ENCODE measurements at regions not wholly inside any gene's neighbourhood (a gene's known extent, or its start where the extent isn't known, plus 50 kb on each side); places are given as distances from the start of the nearest gene placed in this dataset.
"Not testable (repeated sequence)": the region's sequence is repeated elsewhere in the genome, so short reads cannot be mapped to it uniquely, and the experiment has no call there.

DNA sequence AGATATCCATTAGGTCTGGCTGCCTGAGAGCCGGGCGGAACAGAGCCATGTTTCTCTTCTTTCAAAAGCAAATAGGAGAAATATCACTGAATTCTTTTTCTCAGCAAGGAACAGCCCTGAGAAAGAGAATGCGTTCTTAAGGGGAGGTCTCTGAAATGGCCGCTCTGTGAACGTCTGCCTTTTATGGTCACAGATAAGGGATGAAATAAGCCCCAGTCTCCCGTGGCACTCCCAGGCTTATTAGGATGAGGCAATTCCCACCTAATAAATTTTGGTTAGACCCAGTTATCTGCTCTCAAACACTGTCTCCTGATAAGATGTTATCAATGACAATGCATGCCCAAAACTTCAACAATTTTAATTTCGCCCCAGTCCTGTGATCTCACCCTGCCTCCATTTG lies 133.4 kb upstream of the KCNJ18 start:
- not testable (repeated sequence) for DNase-seq

DNA sequence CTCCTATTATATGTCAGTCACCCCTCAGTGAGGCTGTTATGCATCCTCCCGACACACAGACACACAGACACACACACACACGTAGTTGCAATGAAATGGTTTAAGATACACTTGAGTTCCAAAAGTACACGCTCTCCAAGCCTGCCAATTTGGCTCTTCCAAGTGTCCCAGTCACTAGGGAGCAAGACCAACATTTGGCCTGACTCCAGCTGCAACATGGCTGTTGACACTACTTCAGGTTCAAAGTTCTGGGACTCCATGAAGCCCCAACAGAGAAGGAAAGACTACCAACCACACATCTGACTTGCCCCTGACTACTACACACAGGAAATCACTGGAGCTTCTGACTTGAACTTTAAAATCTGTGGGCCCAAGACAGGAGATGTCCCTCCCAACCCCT lies 128.1 kb upstream of the KCNJ18 start:
- DNase-seq: no peak

- DNase-seq: not testable (repeated sequence)
Observed at GRCh38 chr17:21564757-21565156, 127.6 kb upstream of the KCNJ18 start.

GRCh38 chr17:21570427-21570826 lies 121.9 kb upstream of the KCNJ18 start:
- not testable (repeated sequence) for DNase-seq

GRCh38 chr17:21572148-21572547 lies 120.2 kb upstream of the KCNJ18 start:
- not testable (repeated sequence) for DNase-seq

- not testable (repeated sequence) for DNase-seq
Observed at GRCh38 chr17:21573271-21573960, 118.9 kb upstream of the KCNJ18 start.

DNA sequence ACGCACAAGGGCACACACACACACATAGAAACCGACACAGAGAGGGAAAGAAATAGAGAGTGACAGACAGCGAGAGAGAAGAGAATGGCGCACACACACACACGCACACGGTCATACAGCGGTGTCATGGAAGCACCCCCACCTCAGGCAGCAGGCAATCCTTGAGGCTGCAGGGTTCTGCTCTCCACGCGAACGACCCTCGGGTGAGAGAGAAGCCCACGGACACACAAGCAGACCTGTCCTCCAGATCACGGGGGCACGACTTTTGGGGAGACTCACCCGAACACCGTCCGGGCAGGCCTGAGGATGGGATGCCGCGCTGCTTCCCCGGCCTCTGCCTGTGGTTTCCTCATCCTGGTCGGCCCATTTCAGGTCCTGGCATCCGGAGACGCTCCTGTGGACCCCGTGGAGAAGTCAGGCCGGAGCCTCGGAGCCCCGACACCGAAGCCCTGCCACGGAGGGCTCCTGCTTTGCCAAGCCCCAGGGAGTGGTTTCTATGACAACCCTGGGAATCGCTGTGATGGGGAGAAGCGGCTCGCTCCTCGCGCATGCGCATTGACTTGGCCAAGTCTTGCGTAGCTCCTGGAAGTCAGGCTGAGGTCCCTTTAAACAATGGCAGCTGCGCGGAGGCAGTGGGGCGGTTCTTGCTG lies 118.2 kb upstream of the KCNJ18 start:
- DNase-seq: no peak

GRCh38 chr17:21574611-21575255 lies 117.6 kb upstream of the KCNJ18 start:
- DNase-seq: not testable (repeated sequence)

DNA sequence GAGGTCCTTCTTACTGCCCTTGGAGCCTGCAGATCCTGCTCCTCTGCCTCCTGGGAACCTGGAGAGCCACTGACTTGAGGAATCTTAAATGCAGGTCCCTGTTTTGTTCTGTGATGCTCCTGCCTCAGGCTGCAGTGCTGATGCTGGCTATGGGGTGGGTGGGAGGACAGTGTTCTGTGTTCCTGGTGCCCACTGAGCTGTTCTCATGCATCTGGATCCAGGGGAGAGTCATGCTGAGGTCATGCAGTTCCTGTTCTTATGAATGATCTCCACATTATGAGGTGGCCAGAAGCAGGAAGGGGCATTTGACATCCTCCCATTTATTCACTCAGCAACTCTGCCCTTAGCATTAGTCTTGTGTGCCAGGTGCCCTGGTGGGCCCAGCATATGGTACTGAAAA lies 113.5 kb upstream of the KCNJ18 start:
- not testable (repeated sequence) for DNase-seq

DNA sequence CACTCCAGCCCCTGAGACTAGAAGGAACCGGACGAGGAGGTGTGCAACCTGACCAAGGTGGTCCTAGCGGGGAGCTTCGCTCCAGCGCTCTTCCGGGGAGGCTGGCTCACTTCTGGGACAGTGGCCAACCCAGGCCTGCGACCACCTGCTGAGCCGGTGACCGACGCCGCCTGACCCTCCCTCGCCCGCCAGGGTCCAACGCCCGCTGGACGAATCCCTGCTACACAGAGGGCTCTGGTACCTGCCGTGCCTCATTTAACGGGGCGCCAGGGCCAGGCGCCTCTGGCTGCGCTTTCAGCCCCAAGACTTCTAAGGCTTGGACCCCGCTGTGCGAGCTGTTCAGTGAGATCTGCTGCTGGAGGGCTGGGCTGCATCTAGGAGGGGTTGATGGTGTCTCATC lies 99.5 kb upstream of the KCNJ18 start:
- DNase-seq: no peak

DNA sequence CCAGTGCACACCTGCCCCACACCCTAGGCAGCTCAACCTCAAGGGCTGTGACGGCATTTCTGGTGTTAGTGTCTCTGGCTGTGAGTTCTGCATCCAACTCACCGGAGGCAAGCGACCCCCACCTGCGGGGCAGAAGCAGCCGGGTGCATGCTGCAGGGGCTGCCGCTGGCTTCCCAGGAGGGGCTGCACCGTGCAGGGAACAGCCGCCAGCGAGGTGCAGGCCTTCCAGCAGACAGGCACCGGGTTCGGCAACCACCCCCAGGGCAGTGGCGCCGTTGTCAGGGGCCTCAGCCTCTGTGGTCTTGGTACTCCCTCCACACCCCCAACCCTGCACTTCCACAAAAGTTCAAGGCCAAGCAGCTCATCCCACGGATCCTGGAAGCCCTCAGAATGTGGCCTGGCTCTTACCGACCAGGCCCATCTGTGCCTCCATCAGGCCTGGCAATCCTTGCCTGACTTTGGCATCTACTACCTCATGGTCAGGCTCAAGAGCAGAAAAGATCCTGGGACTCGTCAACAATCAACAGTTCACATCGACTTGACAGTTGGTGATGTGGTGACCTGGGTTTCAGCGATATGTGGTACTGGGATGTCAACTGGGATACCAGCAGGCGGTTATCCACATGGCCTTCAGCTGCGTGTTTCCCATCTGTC lies 98.7 kb upstream of the KCNJ18 start:
- not testable (repeated sequence) for DNase-seq

DNA sequence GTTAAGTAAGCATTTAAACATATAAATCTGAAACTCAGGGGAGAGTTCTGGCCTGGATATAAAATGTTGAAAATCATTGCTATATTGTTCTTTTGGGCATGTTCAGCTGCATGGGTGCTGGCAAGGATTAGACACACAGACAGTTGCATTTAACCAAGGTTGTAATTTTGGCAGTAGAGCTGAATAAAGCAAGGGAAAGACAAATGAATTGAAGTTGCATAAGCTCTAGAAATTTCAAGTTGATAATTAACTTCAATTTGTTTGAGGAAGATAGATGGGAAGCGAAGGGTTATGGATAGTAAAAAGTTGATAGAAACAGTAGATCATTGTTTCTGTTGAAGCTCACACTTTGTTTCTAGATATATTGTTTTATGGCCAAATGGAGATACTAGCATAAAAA lies 97.2 kb upstream of the KCNJ18 start:
- no peak for DNase-seq

- no peak for DNase-seq
Observed at GRCh38 chr17:21602176-21602575, 90.1 kb upstream of the KCNJ18 start.

GRCh38 chr17:21603292-21603691 lies 89.0 kb upstream of the KCNJ18 start:
- DNase-seq: not testable (repeated sequence)

DNA sequence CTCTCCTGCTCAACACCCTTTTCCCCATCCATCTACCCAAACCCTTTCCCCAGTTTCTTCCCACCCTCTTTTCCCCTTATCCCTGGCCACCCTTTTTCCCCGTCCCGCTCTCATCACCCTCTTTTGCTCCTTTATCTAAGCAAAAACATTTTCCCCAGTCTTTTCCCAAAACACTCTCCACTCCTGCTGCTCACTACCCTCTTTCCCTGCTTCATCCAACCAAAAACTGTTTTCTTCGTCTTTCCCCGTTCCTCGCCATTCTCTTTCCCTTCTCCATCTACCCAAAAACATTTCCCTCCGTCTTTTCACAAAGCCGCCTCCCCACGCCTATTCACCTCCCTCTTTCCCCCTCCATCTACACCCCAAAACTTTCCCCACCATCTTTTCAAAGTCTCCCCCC lies 80.9 kb upstream of the KCNJ18 start:
- DNase-seq: not testable (repeated sequence)

DNA sequence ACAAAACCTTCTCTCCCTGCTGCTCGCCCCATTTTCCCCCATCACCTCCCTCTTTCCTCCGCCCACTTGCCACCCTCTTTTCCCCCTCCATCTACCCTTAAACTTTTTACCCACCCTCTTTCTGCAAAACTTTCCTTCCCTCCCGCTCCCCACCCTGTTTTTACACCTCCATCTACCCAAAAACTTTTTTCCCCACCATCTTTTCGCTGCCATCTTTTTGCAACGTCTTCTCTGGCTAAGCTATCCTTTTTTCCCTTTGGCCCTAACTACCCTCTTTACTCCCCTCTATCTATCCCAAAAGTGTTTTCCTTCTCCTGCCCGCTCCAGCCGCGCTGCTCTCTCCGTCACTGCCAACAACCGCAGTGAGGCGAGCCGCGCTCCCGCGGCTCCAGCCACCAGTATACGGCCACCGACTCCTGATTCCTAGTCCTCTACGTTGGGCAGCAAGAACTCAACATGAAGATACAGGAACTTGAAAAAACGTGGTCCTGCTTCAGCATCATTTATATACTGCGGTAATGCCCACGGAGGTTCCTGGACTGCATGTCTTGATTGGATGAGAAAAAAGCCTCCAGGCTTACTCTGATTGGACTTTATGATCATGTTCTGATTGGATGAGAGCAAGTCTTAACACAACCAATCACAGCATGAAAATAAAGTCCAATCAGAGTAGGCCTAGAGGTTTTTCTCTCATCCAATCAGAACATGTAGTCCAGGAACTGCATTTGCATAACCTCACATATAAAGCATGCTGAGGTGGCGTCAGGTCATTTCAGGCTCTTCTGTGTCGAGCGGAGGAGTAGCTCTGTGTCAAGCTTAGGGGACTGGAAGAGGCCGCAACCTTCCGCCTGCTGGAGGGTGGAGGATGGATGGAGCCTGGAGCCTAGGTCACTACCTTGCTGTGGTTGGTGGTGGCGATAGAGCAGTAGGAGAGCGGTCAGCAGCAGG lies 79.9 kb upstream of the KCNJ18 start:
- DNase-seq: not testable (repeated sequence)

GRCh38 chr17:21613071-21613429 lies 79.3 kb upstream of the KCNJ18 start:
- DNase-seq: no peak

DNA sequence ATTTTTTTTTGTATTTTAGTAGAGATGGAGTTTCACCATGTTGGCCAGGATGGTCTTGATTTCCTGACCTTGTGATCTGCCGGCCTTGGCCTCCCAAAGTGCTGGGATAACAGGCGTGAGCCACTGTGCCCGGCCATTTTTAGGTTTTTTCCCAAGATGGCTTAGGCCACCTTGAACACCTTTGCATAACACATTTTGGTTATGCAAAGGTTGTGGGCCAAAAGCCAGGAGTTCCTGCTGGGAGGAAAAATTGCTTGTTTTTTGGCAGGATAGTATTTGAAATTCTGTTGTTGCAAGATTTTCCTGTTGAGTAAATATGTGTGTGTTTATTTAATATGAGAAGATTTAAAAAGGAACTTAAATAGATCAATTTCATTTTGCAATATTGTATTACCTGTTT lies 65.3 kb upstream of the KCNJ18 start:
- DNase-seq: not testable (repeated sequence)
